OCI-LY7 (cell line): ENCODE measurements at regions not wholly inside any gene's neighbourhood (a gene's known extent, or its start where the extent isn't known, plus 50 kb on each side); places are given as distances from the start of the nearest gene placed in this dataset.

Experiments
- EZH2phosphoT487 ChIP-seq: fragments of 200-600 bp; sonication (generic); IDR thresholded peaks from 2 replicates; pipeline ENCODE4 v1.6.1; 2018; ENCODE audit warnings: low read depth, borderline replicate concordance, mild to moderate bottlenecking, mixed run types, antibody characterized with exemption, low read length, moderate library complexity, mixed read lengths
- TF ChIP-seq, protein P1 (sequence below): fragments of 200-600 bp; sonication (generic); conservative IDR thresholded peaks from 2 replicates; pipeline ENCODE4 v1.5.1; 2014; ENCODE audit warnings: mild to moderate bottlenecking, antibody characterized with exemption, low read length, moderate library complexity, mixed read lengths

- TF ChIP-seq, protein P1, sequence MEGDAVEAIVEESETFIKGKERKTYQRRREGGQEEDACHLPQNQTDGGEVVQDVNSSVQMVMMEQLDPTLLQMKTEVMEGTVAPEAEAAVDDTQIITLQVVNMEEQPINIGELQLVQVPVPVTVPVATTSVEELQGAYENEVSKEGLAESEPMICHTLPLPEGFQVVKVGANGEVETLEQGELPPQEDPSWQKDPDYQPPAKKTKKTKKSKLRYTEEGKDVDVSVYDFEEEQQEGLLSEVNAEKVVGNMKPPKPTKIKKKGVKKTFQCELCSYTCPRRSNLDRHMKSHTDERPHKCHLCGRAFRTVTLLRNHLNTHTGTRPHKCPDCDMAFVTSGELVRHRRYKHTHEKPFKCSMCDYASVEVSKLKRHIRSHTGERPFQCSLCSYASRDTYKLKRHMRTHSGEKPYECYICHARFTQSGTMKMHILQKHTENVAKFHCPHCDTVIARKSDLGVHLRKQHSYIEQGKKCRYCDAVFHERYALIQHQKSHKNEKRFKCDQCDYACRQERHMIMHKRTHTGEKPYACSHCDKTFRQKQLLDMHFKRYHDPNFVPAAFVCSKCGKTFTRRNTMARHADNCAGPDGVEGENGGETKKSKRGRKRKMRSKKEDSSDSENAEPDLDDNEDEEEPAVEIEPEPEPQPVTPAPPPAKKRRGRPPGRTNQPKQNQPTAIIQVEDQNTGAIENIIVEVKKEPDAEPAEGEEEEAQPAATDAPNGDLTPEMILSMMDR = no peak
- no peak for TF ChIP-seq EZH2phosphoT487
Measured at GRCh38 chr10:64956441-64956840, 1435.2 kb downstream of the REEP3 start.
